PC-3 (cell line): ENCODE measurements at regions not wholly inside any gene's neighbourhood (a gene's known extent, or its start where the extent isn't known, plus 50 kb on each side); places are given as distances from the start of the nearest gene placed in this dataset.

Source experiments
- ATAC-seq: fragments of 200-7000 bp; cut with Tn5 transposase; 2 replicates; pipeline ENCODE4 v1.9.1; 2020; ENCODE audit warnings: mild to moderate bottlenecking, moderate library complexity
- BruUV-seq: library from RNA; stranded (reverse); fragments of 400-500 nt; replicated peaks from 2 replicates; lab custom pipeline; 2021; lab: Mats Ljungman, UMichigan
- CTCF ChIA-PET: fragments of 300-600 bp; sonication (Branson Sonifier 250); formaldehyde crosslinking; loops from one replicate; lab custom pipeline; 2022; ENCODE audit warnings: antibody characterized with exemption; lab: Charles Lee
- POLR2A ChIA-PET: fragments of 300-600 bp; sonication (Branson Sonifier 250); formaldehyde crosslinking; loops from one replicate; lab custom pipeline; 2022; ENCODE audit warnings: antibody characterized with exemption; ENCODE audit not compliant: unreplicated experiment; lab: Charles Lee
- DNase-seq: peaks from one replicate; pipeline ENCODE4 v3.0.0-alpha.2; 2015
- H2AFZ ChIP-seq: fragments of 300-600 bp; sonication (generic); 2 replicates; pipeline ENCODE4 v1.6.0; 2016; ENCODE audit warnings: antibody characterized with exemption, low read length
- H3F3A ChIP-seq: fragments of 300-600 bp; sonication (generic); one replicate; pipeline ENCODE4 v1.6.0; 2017; ENCODE audit warnings: antibody characterized with exemption, low read length, control low read depth, mild to moderate bottlenecking; ENCODE audit not compliant: unreplicated experiment
- H3K27ac ChIP-seq: fragments of 300-600 bp; sonication (generic); 2 replicates; pipeline ENCODE4 v1.5.1; 2016; ENCODE audit warnings: mild to moderate bottlenecking, low read length
- H3K27me3 ChIP-seq: fragments of 300-600 bp; sonication (generic); 2 replicates; pipeline ENCODE4 v1.6.1; 2016; ENCODE audit warnings: low read length, mixed read lengths
- H3K36me3 ChIP-seq: fragments of 300-600 bp; sonication (generic); 2 replicates; pipeline ENCODE4 v1.6.1; 2016; ENCODE audit warnings: low read depth, mixed run types, low read length, mixed read lengths
- H3K4me1 ChIP-seq: fragments of 300-600 bp; sonication (generic); 2 replicates; pipeline ENCODE4 v1.5.1; 2016; ENCODE audit warnings: low read length; ENCODE audit not compliant: insufficient read depth
- H3K4me2 ChIP-seq: fragments of 300-600 bp; sonication (generic); 2 replicates; pipeline ENCODE4 v1.6.0; 2016; ENCODE audit warnings: low read length
- H3K4me3 ChIP-seq: fragments of 300-600 bp; sonication (generic); 2 replicates; pipeline ENCODE4 v1.5.1; 2016; ENCODE audit warnings: mild to moderate bottlenecking, low read length, mixed read lengths
- H3K79me2 ChIP-seq: fragments of 300-600 bp; sonication (generic); 2 replicates; pipeline ENCODE4 v1.6.1; 2017; ENCODE audit warnings: low read length, mixed read lengths
- H3K9ac ChIP-seq: fragments of 300-600 bp; sonication (generic); 2 replicates; pipeline ENCODE4 v1.6.0; 2016; ENCODE audit warnings: mild to moderate bottlenecking, low read length
- H3K9me2 ChIP-seq: fragments of 300-600 bp; sonication (generic); replicated peaks from 2 replicates; pipeline ENCODE4 v1.6.1; 2016; ENCODE audit warnings: mixed run types, low read length, mixed read lengths
- H3K9me3 ChIP-seq: fragments of 300-600 bp; sonication (generic); 2 replicates; pipeline ENCODE4 v1.6.1; 2016; ENCODE audit warnings: low read length, mixed read lengths
- H4K20me1 ChIP-seq: fragments of 300-600 bp; sonication (generic); 2 replicates; pipeline ENCODE4 v1.6.1; 2016; ENCODE audit warnings: low read length, mixed read lengths
- CTCF ChIP-seq: fragments of 300-600 bp; sonication (generic); conservative IDR thresholded peaks from 2 replicates; pipeline ENCODE4 v1.5.1; 2017; ENCODE audit warnings: antibody characterized with exemption, low read depth, mild to moderate bottlenecking, low read length
- EZH2 ChIP-seq: fragments of 300-600 bp; sonication (generic); IDR thresholded peaks from one replicate; pipeline ENCODE4 v1.6.1; 2017; ENCODE audit warnings: antibody characterized with exemption, mild to moderate bottlenecking, low read length; ENCODE audit not compliant: unreplicated experiment
- EZH2phosphoT487 ChIP-seq: fragments of 300-600 bp; sonication (generic); IDR thresholded peaks from 2 replicates; pipeline ENCODE4 v1.6.1; 2018; ENCODE audit warnings: mild to moderate bottlenecking, antibody characterized with exemption, low read length, borderline replicate concordance
- intact Hi-C: fragments of 100-400 bp; cut with micrococcal nuclease; formaldehyde crosslinking; loops from 2 replicates; pipeline ENCODE4 v1.9.0; 2023

- ATAC-seq = no peak
- DNase-seq = no peak
- no peaks in the 10 kb centered on the region for H3K9me3 ChIP-seq
- H3K4me2 ChIP-seq = no peak overlapping the region
- no peaks in the 10 kb centered on the region for H3F3A ChIP-seq
- no peak overlapping the region for H3K9ac ChIP-seq
- H3K4me1 ChIP-seq = 0 out of 2 replicates have a peak, but pooled peaks cover 4% of the 10 kb centered on the region
- no peak for TF ChIP-seq CTCF
- no peaks in the 10 kb centered on the region for H4K20me1 ChIP-seq
- no peaks in the 10 kb centered on the region for H3K36me3 ChIP-seq
- H3K9me2 ChIP-seq = no peaks in the 10 kb centered on the region
- no peak overlapping the region for H2AFZ ChIP-seq
- POLR2A ChIA-PET = no interaction called here
- no peak overlapping the region for H3K4me3 ChIP-seq
- no peaks in the 10 kb centered on the region for H3K27me3 ChIP-seq
- CTCF ChIA-PET = no interaction called here
- H3K27ac ChIP-seq = no peak overlapping the region
- intact Hi-C loops = no loop called here
- BruUV-seq = no TSS peak
- no peaks in the 10 kb centered on the region for H3K79me2 ChIP-seq
These were observed 262.6 kb upstream of the THBS1 start for GRCh38 chr15:39318231-39318630.

- H3K36me3 ChIP-seq = no peaks in the 10 kb centered on the region
- ChIA-PET POLR2A (no interaction called here), CTCF (no interaction called here)
- H3K9me3 ChIP-seq = no peaks in the 10 kb centered on the region
- H2AFZ ChIP-seq = no peak overlapping the region
- H3K4me1 ChIP-seq = no peaks in the 10 kb centered on the region
- H4K20me1 ChIP-seq = no peaks in the 10 kb centered on the region
- no TSS peak for BruUV-seq
- H3F3A ChIP-seq = no peaks in the 10 kb centered on the region
- 0 out of 2 replicates have a peak, but pooled peaks cover under 1% of the 10 kb centered on the region for H3K9me2 ChIP-seq
- no peak overlapping the region for H3K9ac ChIP-seq
- no peaks in the 10 kb centered on the region for H3K27me3 ChIP-seq
- intact Hi-C loops = no loop called here
- H3K27ac ChIP-seq = no peak overlapping the region
- DNase-seq (no peak), ATAC-seq (no peak)
- H3K4me3 ChIP-seq = no peak overlapping the region
- H3K79me2 ChIP-seq = no peaks in the 10 kb centered on the region
- no peak for TF ChIP-seq CTCF
- TF ChIP-seq EZH2 = no peak
- TF ChIP-seq EZH2phosphoT487 = no peak
- no peak overlapping the region for H3K4me2 ChIP-seq
These were observed 260.5 kb upstream of the THBS1 start for GRCh38 chr15:39320355-39320754.

- H3K9ac ChIP-seq = no peak overlapping the region
- no peak overlapping the region for H2AFZ ChIP-seq
- H3K27me3 ChIP-seq = no peaks in the 10 kb centered on the region
- CTCF ChIA-PET = no interaction called here
- intact Hi-C loops = no loop called here
- H4K20me1 ChIP-seq = no peaks in the 10 kb centered on the region
- no peaks in the 10 kb centered on the region for H3F3A ChIP-seq
- 0 out of 2 replicates have a peak, but pooled peaks cover 4% of the 10 kb centered on the region for H3K9me2 ChIP-seq
- no TSS peak for BruUV-seq
- no peak overlapping the region for H3K4me2 ChIP-seq
- no peaks in the 10 kb centered on the region for H3K79me2 ChIP-seq
- ATAC-seq = no peak
- no peak overlapping the region for H3K4me3 ChIP-seq
- no peak for DNase-seq
- no peaks in the 10 kb centered on the region for H3K4me1 ChIP-seq
- no peak overlapping the region for H3K27ac ChIP-seq
- H3K9me3 ChIP-seq = no peaks in the 10 kb centered on the region
- POLR2A ChIA-PET = no interaction called here
- H3K36me3 ChIP-seq = no peaks in the 10 kb centered on the region
- TF ChIP-seq EZH2phosphoT487 (no peak), EZH2 (no peak), CTCF (no peak)
These were observed 260.0 kb upstream of the THBS1 start for GRCh38 chr15:39320886-39321285.
